Testis (tissue), 2 donors: ENCODE measurements at regions not wholly inside any gene's neighbourhood (a gene's known extent, or its start where the extent isn't known, plus 50 kb on each side); places are given as distances from the start of the nearest gene placed in this dataset.
"Not testable (repeated sequence)": the region's sequence is repeated elsewhere in the genome, so short reads cannot be mapped to it uniquely, and the experiment has no call there.

ENCODE experiments used
- DNase-seq: peaks from one replicate; pipeline ENCODE4 v3.0.0-alpha.2; 2019
- H3K27ac ChIP-seq, 2 donors: fragments of 200-600 bp; sonication (generic); one replicate each; pipeline ENCODE4 v1.5.1; 2019
- H3K27me3 ChIP-seq: fragments of 200-600 bp; sonication (generic); one replicate; pipeline ENCODE4 v1.5.1; 2019
- H3K36me3 ChIP-seq: fragments of 200-600 bp; sonication (generic); one replicate; pipeline ENCODE4 v1.5.1; 2017; ENCODE audit warnings: low read depth; ENCODE audit errors: missing control alignments
- H3K4me1 ChIP-seq: fragments of 200-600 bp; sonication (generic); one replicate; pipeline ENCODE4 v1.5.1; 2019
- H3K4me3 ChIP-seq, 2 donors: fragments of 200-600 bp; sonication (generic); one replicate each; pipeline ENCODE4 v1.5.1; 2017 to 2019
- H3K9me3 ChIP-seq: fragments of 200-600 bp; sonication (generic); one replicate; pipeline ENCODE4 v1.5.1; 2017
- CTCF ChIP-seq, 3 experiments: fragments of 450-650 bp in 2 of 3; fragments of 200-600 bp in 1 of 3; sonication (generic) in 1 of 3; IDR thresholded peaks; one replicate each; pipeline ENCODE4 v1.5.1; 2016 to 2019; ENCODE audit warnings: antibody characterized with exemption in 3 of 3, mild to moderate bottlenecking in 2 of 3, moderate library complexity in 1 of 3
- POLR2A ChIP-seq: fragments of 450-650 bp; IDR thresholded peaks from one replicate; pipeline ENCODE4 v1.6.1; 2017; ENCODE audit warnings: antibody characterized with exemption, mild to moderate bottlenecking, moderate library complexity
- WGBS, 2 donors: methylation state at CpG; one replicate each; pipeline ENCODE4 v1.1.5; 2018; 5-methylcytosine and 5-hydroxymethylcytosine counted together
- intact Hi-C: fragments of 100-400 bp; cut with DNase I; formaldehyde crosslinking; loops from one replicate; pipeline ENCODE4 v1.15.1; 2023; ENCODE audit warnings: low total_unique reads

GRCh38 chr12:39699079-39699478 lies 79.5 kb upstream of the ABCD2 start:
- DNase-seq, H3K9me3 ChIP-seq, H3K27me3 ChIP-seq, H3K36me3 ChIP-seq, intact Hi-C loops, H3K4me3 ChIP-seq, H3K4me1 ChIP-seq, H3K27ac ChIP-seq: not testable (repeated sequence)
- WGBS, 2 donors = 92 to 93% methylated on average over 17 of the region's 17 CpGs

- TF ChIP-seq CTCF (IDR thresholded peaks at IDR 0.05) (no peak), POLR2A (no peak)
- no peak for DNase-seq
- Histone ChIP-seq H3K4me3 (no peak overlapping the region), H3K9me3 (no peaks in the 10 kb centered on the region), H3K36me3 (no peaks in the 10 kb centered on the region), H3K4me1 (no peaks in the 10 kb centered on the region), H3K27me3 (no peaks in the 10 kb centered on the region), H3K27ac (no peak overlapping the region)
- 75 to 82% methylated on average over 4 of the region's 4 CpGs for WGBS, 2 donors
- intact Hi-C loops = no loop called here
Observed at GRCh38 chr12:39697108-39697507, 77.5 kb upstream of the ABCD2 start.

GRCh38 chr12:39692258-39692853 lies 72.8 kb upstream of the ABCD2 start:
- no peaks in the 10 kb centered on the region for H3K4me1 ChIP-seq
- peak in 1 of 3 experiments; percentile 51 for TF ChIP-seq CTCF (IDR thresholded peaks at IDR 0.05)
- TF ChIP-seq POLR2A = no peak
- no peak overlapping the region for H3K4me3 ChIP-seq
- no peaks in the 10 kb centered on the region for H3K9me3 ChIP-seq
- no peaks in the 10 kb centered on the region for H3K36me3 ChIP-seq
- WGBS, 2 donors = 65 to 70% methylated on average over 1 of the region's 1 CpG
- intact Hi-C loops = no loop called here
- H3K27ac ChIP-seq = no peak overlapping the region
- no peak for DNase-seq
- no peaks in the 10 kb centered on the region for H3K27me3 ChIP-seq

- WGBS, 2 donors = 86 to 100% methylated on average over 1 of the region's 1 CpG
- Histone ChIP-seq H3K4me3 (no peak overlapping the region), H3K27me3 (no peaks in the 10 kb centered on the region), H3K9me3 (no peaks in the 10 kb centered on the region), H3K36me3 (no peaks in the 10 kb centered on the region), H3K27ac (no peak overlapping the region), H3K4me1 (no peaks in the 10 kb centered on the region)
- intact Hi-C loops = no loop called here
- no peak for TF ChIP-seq POLR2A
- TF ChIP-seq CTCF (IDR thresholded peaks at IDR 0.05) = no peak
- no peak for DNase-seq
Observed at GRCh38 chr12:39685854-39686657, 66.5 kb upstream of the ABCD2 start.

- DNase-seq = no peak
- TF ChIP-seq CTCF (IDR thresholded peaks at IDR 0.05) (no peak), POLR2A (no peak)
- H3K9me3 ChIP-seq = no peaks in the 10 kb centered on the region
- intact Hi-C loops = no loop called here
- WGBS, 2 donors = 69 to 75% methylated on average over 4 of the region's 4 CpGs
- H3K36me3 ChIP-seq = no peaks in the 10 kb centered on the region
- H3K27me3 ChIP-seq = no peaks in the 10 kb centered on the region
- H3K4me1 ChIP-seq = no peaks in the 10 kb centered on the region
- no peak overlapping the region for H3K27ac ChIP-seq
- H3K4me3 ChIP-seq = no peak overlapping the region
Observed at GRCh38 chr12:39682689-39683477, 63.3 kb upstream of the ABCD2 start.
